ENCODE measurements at regions not wholly inside any gene's neighbourhood (a gene's known extent, or its start where the extent isn't known, plus 50 kb on each side); places are given as distances from the start of the nearest gene placed in this dataset.
A peak's percentile ranks its signal among the peaks of the same experiment; 100 is the strongest.

DNA sequence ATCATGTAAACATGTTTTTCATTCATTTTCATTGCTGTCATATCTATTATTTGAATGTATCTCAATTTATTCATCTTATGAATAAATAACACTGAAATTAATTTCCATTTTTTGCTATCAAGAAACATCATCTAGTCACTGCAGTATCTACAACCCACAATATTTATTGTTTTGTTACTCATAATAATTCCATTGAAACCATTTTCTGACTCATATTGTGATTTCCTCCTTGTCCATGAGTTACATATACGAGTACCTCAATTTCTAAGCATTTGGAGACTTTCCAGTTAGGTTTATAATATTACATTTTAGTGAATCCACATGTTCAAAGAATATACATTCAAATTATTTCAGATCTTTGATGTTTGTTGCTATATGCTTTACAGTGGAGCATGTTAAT lies 1524.0 kb downstream of the SLITRK1 start:
- H3K27me3 ChIP-seq (ENCODE audit: control insufficient read depth, insufficient read depth, low read length): no peaks in the 10 kb centered on the region
- TF ChIP-seq, protein P1, sequence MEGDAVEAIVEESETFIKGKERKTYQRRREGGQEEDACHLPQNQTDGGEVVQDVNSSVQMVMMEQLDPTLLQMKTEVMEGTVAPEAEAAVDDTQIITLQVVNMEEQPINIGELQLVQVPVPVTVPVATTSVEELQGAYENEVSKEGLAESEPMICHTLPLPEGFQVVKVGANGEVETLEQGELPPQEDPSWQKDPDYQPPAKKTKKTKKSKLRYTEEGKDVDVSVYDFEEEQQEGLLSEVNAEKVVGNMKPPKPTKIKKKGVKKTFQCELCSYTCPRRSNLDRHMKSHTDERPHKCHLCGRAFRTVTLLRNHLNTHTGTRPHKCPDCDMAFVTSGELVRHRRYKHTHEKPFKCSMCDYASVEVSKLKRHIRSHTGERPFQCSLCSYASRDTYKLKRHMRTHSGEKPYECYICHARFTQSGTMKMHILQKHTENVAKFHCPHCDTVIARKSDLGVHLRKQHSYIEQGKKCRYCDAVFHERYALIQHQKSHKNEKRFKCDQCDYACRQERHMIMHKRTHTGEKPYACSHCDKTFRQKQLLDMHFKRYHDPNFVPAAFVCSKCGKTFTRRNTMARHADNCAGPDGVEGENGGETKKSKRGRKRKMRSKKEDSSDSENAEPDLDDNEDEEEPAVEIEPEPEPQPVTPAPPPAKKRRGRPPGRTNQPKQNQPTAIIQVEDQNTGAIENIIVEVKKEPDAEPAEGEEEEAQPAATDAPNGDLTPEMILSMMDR (IDR thresholded peaks at IDR 0.05; ENCODE audit: insufficient read depth, low read length, poor library complexity, severe bottlenecking): no peak
- DNase-seq (ENCODE audit: low read depth): no peak
- H3K4me3 ChIP-seq (ENCODE audit: low read depth, low read length): no peak overlapping the region
- H3K36me3 ChIP-seq (ENCODE audit: control insufficient read depth, insufficient read depth, low read length): no peaks in the 10 kb centered on the region

DNA sequence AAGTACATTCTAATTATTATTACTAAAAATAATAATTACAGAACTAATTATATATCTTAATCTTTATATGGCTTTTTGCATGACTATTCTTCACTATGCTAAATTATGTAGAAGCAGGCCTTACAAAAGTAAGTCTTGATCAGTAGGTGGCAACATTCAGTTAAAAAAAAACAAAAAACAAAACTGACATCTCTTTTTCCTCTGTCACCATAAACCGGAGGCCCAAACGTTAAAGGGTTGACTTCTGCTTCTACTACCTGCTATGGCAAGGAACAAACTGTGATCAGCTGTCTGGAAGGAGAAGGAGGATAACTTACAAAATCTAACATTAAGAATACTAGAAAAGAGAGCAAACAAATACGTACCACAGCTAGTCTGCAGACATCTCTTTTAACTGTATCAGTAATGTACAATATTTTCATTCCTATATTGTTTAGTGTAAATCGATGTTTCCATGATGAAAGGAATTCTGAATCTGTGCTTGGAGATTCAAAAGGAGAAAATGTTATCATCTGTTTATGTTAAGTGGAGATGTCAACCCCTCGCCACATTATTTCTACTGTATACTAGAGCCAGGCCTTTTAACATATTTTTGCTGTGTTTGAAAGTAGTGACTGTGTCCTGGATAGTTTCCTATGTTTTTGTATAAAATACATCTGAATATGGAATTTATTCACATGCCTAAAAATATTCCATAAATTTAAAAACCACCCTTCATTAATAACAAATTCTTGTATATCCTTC lies 1525.4 kb downstream of the SLITRK1 start:
- no peak for DNase-seq (ENCODE audit: low read depth)
- no peaks in the 10 kb centered on the region for H3K27me3 ChIP-seq (ENCODE audit: control insufficient read depth, insufficient read depth, low read length)
- TF ChIP-seq, protein P1 (IDR thresholded peaks at IDR 0.05; ENCODE audit: insufficient read depth, low read length, poor library complexity, severe bottlenecking): no peak
- no peaks in the 10 kb centered on the region for H3K36me3 ChIP-seq (ENCODE audit: control insufficient read depth, insufficient read depth, low read length)
- no peak overlapping the region for H3K4me3 ChIP-seq (ENCODE audit: low read depth, low read length)

DNA sequence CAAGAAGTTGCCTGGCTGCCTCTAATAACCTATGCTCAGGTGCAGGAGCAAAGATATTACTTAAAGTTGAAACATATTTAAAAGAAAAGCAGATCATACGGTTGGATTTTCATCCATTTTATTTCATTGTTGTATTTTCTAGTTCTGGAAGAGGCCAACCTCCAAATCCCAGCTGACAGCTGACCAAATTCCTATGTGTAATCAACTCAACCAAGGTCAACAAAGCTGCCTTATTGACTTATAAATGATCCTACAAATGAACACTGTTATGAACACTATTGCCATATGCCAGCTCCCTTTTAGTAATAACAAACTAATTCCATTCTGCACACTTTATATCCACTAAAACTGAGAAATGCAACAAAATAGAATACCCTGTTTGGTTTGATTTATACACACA lies 1537.4 kb downstream of the SLITRK1 start:
- Histone ChIP-seq H3K4me3 (ENCODE audit: low read depth, low read length) (no peak overlapping the region), H3K27me3 (ENCODE audit: control insufficient read depth, insufficient read depth, low read length) (no peaks in the 10 kb centered on the region), H3K36me3 (ENCODE audit: control insufficient read depth, insufficient read depth, low read length) (no peaks in the 10 kb centered on the region)
- DNase-seq (ENCODE audit: low read depth): no peak
- TF ChIP-seq, protein P1 (IDR thresholded peaks at IDR 0.05; ENCODE audit: insufficient read depth, low read length, poor library complexity, severe bottlenecking): no peak

DNA sequence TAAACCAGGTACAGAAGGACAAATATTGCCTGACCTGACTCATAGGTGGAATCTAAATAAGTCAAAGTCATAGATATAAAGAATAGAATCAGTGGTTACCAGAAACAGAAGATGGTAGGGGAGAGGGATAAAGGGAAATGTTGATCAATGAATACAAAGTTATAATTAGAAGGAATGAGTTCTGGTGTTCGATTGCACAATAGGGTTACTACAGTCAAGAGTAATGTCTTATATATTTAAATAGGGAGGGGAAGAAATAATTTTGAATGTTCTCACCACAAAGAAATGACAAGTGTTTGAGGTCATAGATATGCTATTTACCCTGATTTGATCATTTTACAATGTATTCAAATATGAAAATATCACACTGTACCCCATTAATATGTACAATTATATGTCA lies 1541.2 kb downstream of the SLITRK1 start:
- TF ChIP-seq, protein P1 (IDR thresholded peaks at IDR 0.05; ENCODE audit: insufficient read depth, low read length, poor library complexity, severe bottlenecking): no peak
- H3K4me3 ChIP-seq (ENCODE audit: low read depth, low read length): no peak overlapping the region
- no peak for DNase-seq (ENCODE audit: low read depth)
- no peaks in the 10 kb centered on the region for H3K27me3 ChIP-seq (ENCODE audit: control insufficient read depth, insufficient read depth, low read length)
- no peaks in the 10 kb centered on the region for H3K36me3 ChIP-seq (ENCODE audit: control insufficient read depth, insufficient read depth, low read length)

DNA sequence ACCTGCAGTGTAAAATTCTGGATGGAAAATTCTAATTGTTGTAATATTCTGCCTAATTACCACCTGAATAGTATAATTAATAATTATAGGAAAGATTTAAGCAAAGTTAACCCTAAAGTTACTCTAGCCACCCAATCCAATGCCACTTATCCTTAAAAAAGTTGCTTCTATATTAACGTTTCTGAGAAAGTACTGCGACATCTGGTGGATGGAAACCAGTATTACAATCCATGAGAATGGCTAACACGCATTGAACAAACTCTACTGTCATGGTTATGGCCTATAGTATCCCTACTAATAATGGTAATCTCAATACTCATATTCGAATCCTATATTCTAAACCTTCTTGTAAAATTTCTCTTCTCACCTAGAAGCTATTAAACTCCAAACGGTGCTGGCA lies 1551.8 kb downstream of the SLITRK1 start:
- Histone ChIP-seq H3K4me3 (ENCODE audit: low read depth, low read length) (no peak overlapping the region), H3K27me3 (ENCODE audit: control insufficient read depth, insufficient read depth, low read length) (no peaks in the 10 kb centered on the region), H3K36me3 (ENCODE audit: control insufficient read depth, insufficient read depth, low read length) (no peaks in the 10 kb centered on the region)
- DNase-seq (ENCODE audit: low read depth): no peak
- TF ChIP-seq, protein P1 (IDR thresholded peaks at IDR 0.05; ENCODE audit: insufficient read depth, low read length, poor library complexity, severe bottlenecking): peak; percentile 37

DNA sequence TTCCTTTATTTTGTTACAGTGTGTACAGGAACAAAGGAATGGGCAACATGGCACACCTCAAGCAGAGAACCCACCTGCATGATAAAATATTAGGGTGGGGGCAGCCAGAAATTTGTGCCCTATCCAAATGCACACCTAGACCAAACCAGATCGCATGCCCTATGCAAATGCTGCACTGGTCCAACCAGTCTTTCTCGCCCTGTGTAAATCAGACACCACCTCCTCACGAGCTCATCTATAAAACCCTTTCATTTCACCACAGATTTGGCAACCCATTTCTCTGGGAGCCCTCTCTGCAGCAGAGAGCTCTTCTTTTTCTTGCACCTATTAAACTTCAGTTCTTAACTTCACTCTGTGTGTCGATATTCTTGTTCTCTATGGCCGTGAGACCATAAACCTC lies 1559.2 kb downstream of the SLITRK1 start:
- DNase-seq (ENCODE audit: low read depth): no peak
- TF ChIP-seq, protein P1 (IDR thresholded peaks at IDR 0.05; ENCODE audit: insufficient read depth, low read length, poor library complexity, severe bottlenecking): no peak
- Histone ChIP-seq H3K36me3 (ENCODE audit: control insufficient read depth, insufficient read depth, low read length) (no peaks in the 10 kb centered on the region), H3K4me3 (ENCODE audit: low read depth, low read length) (no peak overlapping the region), H3K27me3 (ENCODE audit: control insufficient read depth, insufficient read depth, low read length) (no peaks in the 10 kb centered on the region)
